GM19468 (cell line): ENCODE measurements at regions not wholly inside any gene's neighbourhood (a gene's known extent, or its start where the extent isn't known, plus 50 kb on each side); places are given as distances from the start of the nearest gene placed in this dataset.

Experiments used
- ATAC-seq: cut with Tn5 transposase; IDR thresholded peaks from one replicate; pipeline ENCODE4 v1.9.1; 2021; ENCODE audit warnings: mild to moderate bottlenecking, moderate library complexity, moderate number of reproducible peaks; ENCODE audit not compliant: unreplicated experiment; ENCODE audit errors: extremely low read depth

DNA sequence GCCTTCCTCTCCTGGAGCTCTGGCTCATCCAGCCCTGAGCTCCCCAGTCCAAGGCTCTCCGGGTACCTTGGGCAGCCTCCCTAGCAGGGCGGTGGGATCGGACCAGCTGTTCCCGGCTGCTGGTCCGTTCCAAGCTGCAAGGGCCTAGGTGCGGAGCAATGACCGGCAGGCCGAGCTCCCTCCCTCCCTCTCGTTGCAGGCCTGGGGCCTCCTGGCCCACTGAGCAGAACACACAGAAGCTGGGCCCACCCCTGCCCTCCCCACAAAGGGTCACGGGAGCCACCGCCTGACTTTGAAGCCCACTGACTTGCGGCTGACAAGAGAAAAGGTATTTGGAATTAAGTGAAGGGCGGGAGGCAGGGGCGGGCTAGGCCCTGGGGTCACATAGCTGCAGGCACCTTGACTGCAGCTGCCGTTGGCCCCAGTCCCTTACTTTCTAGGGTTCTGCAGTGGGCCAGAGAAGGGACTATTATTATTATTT lies 104.7 kb upstream of the IER5L start:
- no peak for ATAC-seq

DNA sequence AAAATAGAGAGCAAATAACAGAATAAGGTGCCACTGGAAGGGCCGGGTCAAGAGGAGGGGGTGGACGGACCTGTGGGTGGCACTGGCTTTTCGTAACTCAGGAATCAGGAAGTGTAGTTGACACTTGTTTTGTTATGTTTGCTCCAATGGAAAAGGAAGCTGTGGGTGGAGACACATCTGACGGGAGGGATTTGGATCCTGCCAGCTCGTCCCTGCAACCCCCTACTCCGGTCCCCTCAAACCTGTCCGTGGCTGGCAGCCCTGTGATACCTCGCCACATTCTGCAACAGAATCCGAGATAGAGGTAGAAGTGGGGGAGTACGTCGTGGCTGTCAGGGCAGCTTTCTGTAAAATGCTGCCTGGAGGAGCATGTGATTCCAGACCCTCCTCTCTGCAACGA lies 104.2 kb upstream of the IER5L start:
- ATAC-seq, result no peak

DNA sequence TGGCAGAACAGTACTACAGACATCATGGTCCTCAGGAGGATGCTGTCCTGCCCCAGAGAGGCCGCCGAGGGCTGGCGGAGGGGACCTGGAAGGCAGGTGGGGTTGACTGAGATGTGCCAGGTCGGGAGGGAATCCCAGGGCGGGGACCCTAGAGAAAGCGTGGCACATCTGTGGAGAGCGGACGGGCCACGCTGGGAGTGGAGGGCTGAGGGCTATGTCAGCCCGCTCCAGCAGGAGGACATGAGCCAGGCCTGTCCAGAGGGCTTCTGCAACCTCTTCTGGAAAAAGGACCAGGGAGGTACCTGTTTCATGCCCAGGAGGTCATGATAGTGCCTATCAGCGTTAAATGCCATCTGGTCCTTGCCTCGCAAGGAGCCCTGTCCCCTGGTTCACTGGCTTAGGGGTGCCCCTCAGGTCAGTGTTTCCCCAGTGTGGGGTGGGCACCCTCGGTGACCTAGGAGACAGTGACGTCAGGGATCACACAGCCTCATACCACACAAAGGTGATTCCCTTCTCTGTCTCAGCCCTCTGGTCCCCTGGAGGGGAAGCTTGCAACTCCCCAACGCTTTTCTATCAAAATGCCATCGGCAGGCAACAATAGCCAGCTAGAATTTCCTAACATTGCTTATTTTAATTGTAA lies 103.6 kb upstream of the IER5L start:
- no peak for ATAC-seq

- no peak for ATAC-seq
Observed at GRCh38 chr9:129280623-129281271, 102.7 kb upstream of the IER5L start.

DNA sequence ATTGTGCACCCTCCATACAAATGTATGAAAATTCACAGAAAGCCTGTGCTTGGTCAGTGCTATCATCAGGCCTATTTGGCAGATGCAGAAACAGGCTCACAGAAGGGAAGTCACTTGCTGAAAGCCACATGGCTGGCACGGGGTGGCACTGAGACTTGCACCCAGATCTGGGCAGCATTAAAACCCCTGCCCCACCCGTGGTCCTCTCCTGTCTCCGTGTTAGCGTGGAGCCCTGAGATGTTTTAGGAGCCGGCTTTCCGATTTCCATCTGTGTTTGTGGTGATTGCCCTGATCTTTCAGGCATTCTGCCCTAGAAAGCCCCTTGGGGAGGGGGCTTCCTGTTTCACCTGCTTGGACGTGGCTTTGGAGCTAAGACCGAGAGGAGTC lies 102.2 kb upstream of the IER5L start:
- ATAC-seq, result no peak

GRCh38 chr9:129278391-129279237 lies 100.6 kb upstream of the IER5L start:
- no peak for ATAC-seq

GRCh38 chr9:129276486-129277230 lies 98.6 kb upstream of the IER5L start:
- no peak for ATAC-seq

DNA sequence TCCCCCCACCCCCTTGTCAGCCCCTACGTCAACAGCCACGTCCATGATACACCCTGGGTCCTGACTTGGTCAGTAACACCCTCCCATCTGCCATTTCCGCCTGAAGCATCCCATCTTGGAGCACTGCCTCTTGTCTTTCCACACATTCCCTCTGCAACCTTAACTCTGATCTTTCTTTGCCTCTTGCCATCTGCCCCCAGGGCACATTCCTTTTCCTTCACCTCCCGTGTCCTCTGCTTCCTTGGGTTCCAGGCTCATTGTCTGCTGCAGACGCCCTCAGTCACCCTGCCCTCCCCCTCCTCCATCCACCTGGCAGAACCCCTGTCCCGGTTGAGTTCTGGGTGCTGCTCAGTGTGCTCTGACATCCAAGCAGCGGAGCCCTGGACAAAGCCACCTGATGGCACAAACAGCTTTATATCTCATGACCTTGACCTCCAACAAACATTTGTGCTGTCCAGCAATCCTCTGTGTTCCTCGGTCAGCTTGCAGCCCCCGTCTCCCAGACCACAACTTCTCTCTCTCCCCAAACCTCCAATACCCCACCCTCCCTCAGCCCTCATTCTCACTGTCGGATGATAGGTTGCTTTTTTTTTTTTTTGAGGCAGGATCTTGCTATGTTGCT lies 97.7 kb upstream of the IER5L start:
- no peak for ATAC-seq

DNA sequence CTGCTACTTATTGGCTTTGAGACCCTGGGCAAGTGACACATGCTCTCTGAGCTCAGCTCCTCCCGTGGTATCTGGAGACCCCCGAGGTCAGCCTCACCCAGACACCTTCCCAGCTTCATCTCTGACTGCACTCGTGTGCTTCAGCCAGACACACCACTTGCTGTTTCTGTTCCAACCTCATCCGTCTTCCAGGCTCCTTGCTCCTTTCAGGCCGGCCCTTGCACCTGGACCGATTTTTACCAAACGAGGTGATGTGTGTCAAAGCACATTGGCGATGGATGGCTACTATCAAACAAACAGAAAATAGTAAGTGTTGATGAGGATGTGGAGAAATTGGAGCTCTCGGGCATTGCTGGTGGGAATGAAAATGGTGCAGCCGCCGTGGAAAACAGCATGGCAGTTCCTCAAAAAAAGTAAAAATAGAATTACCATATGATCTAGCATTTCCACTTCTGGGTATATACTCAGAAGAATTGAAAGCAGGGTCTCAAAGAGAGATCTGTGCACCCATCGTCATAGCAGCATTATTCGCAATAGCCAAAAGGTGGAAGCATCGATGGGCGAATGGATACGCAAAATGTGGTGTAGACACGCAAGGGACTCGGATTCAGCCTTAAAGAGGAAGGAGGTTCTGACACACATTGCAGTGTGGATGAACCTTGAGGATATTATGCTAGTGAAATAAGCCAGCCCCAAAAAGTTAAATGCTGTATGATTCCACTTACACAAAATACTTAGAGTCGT lies 96.1 kb upstream of the IER5L start:
- ATAC-seq, result no peak

DNA sequence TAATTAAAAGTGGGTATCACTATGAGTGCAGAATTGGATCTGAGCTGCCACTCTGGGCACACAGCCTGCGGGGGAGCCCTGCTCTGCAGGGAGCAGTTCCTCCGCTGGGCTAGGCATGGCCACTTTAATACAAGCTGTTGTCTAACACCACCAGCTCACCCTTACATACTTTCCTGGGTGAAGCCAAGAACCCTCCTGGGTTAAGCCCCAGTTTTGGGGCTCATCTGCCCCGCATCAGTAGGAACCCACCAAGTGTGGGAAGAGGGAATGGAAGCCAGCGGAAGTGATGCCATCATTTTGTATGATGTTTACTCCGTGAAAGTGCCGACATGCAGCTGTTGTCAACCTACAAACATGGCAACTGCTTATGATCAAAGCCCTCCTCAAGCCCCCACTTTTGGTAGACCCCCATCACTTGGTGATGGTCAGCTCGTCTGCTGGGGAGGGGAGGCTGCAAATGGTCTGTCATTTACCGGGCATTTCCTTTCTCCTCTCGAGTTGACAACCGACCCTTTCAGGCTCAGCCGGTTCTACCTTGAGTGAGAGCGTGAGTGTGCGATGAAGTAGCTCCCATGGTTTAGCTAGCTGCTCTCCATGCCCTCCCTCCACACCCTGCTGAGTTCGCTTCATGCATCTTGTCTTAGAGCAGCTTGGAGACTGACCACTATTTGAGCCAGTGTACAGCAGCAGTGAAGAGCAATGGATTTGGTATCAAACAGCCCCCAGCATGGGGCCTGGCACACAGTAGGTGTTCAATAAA lies 95.3 kb upstream of the IER5L start:
- no peak for ATAC-seq

DNA sequence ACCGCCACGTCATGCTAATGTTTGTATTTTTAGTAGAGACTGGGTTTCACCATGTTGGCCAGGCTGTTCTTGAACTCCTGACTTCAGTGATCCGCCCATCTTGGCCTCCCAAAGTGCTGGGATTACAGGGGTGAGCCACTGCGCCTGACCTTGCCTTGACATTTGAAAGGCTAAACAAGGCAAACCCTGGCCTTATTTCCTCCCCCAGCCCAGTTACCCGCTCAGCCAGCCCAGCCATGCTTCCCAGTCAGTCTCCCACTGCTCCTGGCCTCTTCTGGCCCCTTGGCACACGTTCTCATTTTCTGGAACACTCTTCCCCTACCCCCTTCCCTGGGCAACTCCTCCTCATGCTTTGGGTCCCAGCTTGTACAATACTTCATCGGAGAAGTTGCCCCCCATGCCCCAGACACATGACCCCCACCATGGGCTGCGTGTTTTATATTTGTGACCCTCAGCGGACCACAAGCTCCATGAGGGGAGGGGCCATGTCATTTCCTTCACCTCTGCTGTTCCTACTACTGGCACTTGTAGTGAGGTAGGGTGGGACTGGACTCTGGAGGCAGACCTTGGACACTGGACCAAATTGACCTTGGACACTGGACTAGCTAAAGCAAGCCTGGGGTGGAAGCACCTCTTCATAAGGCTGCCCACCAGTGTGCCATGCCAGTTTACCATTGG lies 94.4 kb upstream of the IER5L start:
- no peak for ATAC-seq

GRCh38 chr9:129270903-129271431 lies 92.9 kb upstream of the IER5L start:
- ATAC-seq, result peak; percentile 64

GRCh38 chr9:129270205-129270604 lies 92.1 kb upstream of the IER5L start:
- no peak for ATAC-seq

DNA sequence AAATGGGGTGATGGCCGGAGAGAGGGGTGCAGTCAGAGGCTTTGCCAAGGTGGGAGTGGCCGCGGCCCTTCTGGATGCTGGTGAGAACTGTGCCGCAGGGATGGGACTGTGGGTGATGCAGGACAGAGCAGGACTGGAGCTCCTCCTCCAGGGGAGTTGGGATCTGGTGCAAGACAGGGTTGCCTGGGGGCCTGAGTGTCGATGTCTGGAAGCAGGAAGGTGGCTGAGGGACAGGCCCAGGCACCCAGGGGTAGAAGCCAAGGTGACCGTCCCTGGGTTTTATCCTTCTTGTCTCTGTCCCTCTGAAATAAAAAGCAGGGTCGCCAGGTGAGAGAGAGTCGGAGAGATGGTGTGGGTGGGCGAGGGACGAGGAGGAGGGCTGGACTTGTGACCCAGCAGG lies 89.1 kb upstream of the IER5L start:
- ATAC-seq, result no peak

DNA sequence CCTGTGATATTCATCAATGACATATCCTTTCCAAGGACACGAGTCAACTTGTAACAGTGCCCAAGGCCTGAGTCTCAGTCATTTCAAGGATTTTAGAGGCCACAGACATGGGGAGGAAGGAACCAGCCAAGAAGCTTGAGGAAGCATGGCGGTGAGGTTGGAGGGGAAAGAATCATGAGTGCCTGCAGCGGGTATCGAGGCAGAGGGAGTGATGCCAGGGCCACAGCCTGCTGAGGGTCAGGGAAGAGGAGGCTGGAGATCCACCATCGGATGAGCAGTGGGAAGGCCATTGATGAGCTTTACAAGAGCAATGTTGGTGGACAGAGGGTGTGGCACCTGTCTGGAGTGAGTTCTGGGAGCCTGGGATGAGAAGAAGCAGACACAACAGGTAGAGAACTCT lies 88.5 kb upstream of the IER5L start:
- ATAC-seq, result no peak

GRCh38 chr9:129264388-129264787 lies 86.3 kb upstream of the IER5L start:
- no peak for ATAC-seq

DNA sequence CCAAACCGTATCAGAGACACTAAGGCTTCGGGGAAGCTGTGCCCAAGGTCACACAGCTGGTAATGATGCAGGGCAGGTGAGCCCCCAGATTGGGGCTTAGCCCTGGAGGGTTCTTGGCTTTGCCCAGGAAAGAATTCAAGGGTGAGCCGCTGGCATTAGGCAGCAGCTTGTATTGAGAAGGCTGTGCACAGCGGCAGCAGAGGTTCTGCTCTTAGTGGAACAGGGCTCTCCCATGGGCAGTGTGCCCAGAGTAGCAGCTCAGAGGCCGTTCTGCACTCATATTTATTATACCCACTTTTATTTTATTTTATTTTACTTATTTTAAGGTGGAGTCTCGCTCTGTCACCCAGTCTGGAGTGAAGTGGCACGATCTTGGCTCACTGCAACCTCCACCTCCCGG lies 85.8 kb upstream of the IER5L start:
- ATAC-seq, result no peak

GRCh38 chr9:129262261-129262660 lies 84.2 kb upstream of the IER5L start:
- no peak for ATAC-seq
